HepG2 (cell line): ENCODE measurements at regions not wholly inside any gene's neighbourhood (a gene's known extent, or its start where the extent isn't known, plus 50 kb on each side); places are given as distances from the start of the nearest gene placed in this dataset.

ENCODE experiments used
- ARNT2 ChIP-seq: sonication (generic); formaldehyde crosslinking; IDR thresholded peaks from 2 replicates; pipeline ENCODE4 v1.8.0; 2022; ENCODE audit warnings: mild to moderate bottlenecking, low read depth, missing genetic modification reagents, moderate library complexity
- CC2D1A ChIP-seq: sonication (generic); formaldehyde crosslinking; IDR thresholded peaks from 2 replicates; pipeline ENCODE4 v1.8.1; 2023; ENCODE audit warnings: mild to moderate bottlenecking, missing genetic modification reagents
- CCDC6 ChIP-seq: sonication (generic); formaldehyde crosslinking; IDR thresholded peaks from 2 replicates; pipeline ENCODE4 v1.8.1; 2022; ENCODE audit warnings: mild to moderate bottlenecking, missing genetic modification reagents, moderate library complexity
- CHD4 ChIP-seq: fragments of 200-600 bp; sonication (generic); IDR thresholded peaks from 2 replicates; pipeline ENCODE4 v1.7.0; 2017; ENCODE audit warnings: mild to moderate bottlenecking, low read length, borderline replicate concordance
- EZH2 ChIP-seq: conservative IDR thresholded peaks from 2 replicates; pipeline ENCODE4 v1.6.1; 2012; ENCODE audit warnings: mild to moderate bottlenecking, low read depth, low read length, moderate library complexity
- MED13 ChIP-seq: sonication (generic); formaldehyde crosslinking; IDR thresholded peaks from 2 replicates; pipeline ENCODE4 v1.5.0; 2020; ENCODE audit warnings: missing genetic modification reagents
- MEIS1 ChIP-seq: sonication (generic); formaldehyde crosslinking; IDR thresholded peaks from 2 replicates; pipeline ENCODE4 v1.9.0; 2021; ENCODE audit warnings: mild to moderate bottlenecking, missing genetic modification reagents, moderate library complexity, borderline replicate concordance
- U2AF1 ChIP-seq: fragments of 200-400 bp; formaldehyde crosslinking; optimal IDR thresholded peaks from 2 replicates; pipeline ENCODE3; 2017; ENCODE audit warnings: mild to moderate bottlenecking, low read depth, low read length
- ZNF253 ChIP-seq: sonication (generic); formaldehyde crosslinking; IDR thresholded peaks from 2 replicates; pipeline ENCODE4 v1.8.0; 2022; ENCODE audit warnings: mild to moderate bottlenecking, missing genetic modification reagents, borderline replicate concordance
- ZNF430 ChIP-seq: sonication (generic); formaldehyde crosslinking; IDR thresholded peaks from 2 replicates; pipeline ENCODE4 v1.9.0; 2021; ENCODE audit warnings: mild to moderate bottlenecking, missing genetic modification reagents
- ZNF451 ChIP-seq: sonication (generic); formaldehyde crosslinking; IDR thresholded peaks from 2 replicates; pipeline ENCODE4 v1.5.0; 2020; ENCODE audit warnings: mild to moderate bottlenecking, missing genetic modification reagents
- ZNF615 ChIP-seq: sonication (generic); formaldehyde crosslinking; IDR thresholded peaks from 2 replicates; pipeline ENCODE4 v1.5.0; 2020; ENCODE audit warnings: mild to moderate bottlenecking, missing genetic modification reagents, borderline replicate concordance
- ZNF720 ChIP-seq: sonication (generic); formaldehyde crosslinking; IDR thresholded peaks from 2 replicates; pipeline ENCODE4 v1.4.0; 2020; ENCODE audit warnings: missing genetic modification reagents
- TF ChIP-seq, protein P1 (sequence below): sonication (generic); formaldehyde crosslinking; IDR thresholded peaks from 2 replicates; pipeline ENCODE4 v1.5.1; 2020; ENCODE audit warnings: missing genetic modification reagents, mild to moderate bottlenecking, borderline replicate concordance
- TF ChIP-seq, protein P2 (sequence below): IDR thresholded peaks from 2 replicates; pipeline ENCODE4 v1.6.1; 2016; ENCODE audit warnings: missing genetic modification reagents, missing compliant biosample characterization
- TF ChIP-seq, protein P3 (sequence below): sonication (generic); IDR thresholded peaks from 2 replicates; pipeline ENCODE4 v1.6.1; 2016; ENCODE audit warnings: low read depth, borderline replicate concordance
- TF ChIP-seq, protein P4 (sequence below): sonication (generic); formaldehyde crosslinking; IDR thresholded peaks from 2 replicates; pipeline ENCODE4 v1.4.0; 2020; ENCODE audit warnings: mild to moderate bottlenecking, missing genetic modification reagents
- TF ChIP-seq, protein P5 (sequence below): sonication (generic); formaldehyde crosslinking; IDR thresholded peaks from 2 replicates; pipeline ENCODE4 v1.5.1; 2020; ENCODE audit warnings: mild to moderate bottlenecking, missing genetic modification reagents, borderline replicate concordance
- TF ChIP-seq, protein P6 (sequence below): sonication (generic); formaldehyde crosslinking; IDR thresholded peaks from 2 replicates; pipeline ENCODE4 v1.4.0; 2020; ENCODE audit warnings: missing genetic modification reagents

DNA sequence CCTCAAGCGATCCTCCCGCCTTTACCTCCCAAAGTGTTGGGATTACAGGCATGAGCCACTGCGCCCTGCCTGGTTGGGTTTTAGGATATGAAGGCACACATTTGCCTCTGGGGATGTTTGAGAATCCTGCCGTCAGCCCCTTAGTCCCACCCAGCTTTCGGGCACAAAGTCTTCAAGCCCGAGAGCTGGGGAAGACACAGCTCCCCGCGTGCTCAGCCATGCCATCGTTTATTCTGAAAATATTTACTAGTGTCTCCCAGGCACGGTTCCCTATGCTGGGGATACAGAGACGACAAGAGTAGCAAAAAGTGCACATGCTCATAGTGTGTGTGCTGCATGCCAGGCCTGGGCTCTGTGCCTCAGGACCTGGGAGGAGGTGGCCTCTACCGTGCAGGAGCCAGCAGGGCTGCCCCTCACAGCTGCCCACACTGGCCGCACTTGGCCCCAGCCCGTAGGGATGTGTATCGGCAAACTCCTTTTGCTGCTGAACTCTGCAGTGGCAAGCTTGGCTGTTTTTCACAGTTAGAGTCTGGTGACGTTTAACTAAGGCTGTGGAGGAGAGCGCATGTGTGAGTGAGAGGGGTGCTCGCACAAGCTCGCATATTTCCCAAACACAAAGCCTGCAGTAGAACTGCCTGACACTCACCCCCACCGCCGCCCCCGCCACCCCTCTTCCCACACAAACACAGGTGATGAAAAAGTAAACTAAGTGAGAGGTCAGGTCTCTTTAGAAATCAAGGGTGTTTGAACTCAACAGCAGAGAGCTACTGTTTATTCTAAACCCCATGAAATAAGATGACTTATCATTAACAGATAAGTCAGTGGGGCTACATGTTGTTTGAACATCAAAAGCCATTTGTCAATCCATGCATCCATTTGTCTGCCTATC lies 266.4 kb downstream of the MRTFB start (continued):
- TF ChIP-seq U2AF1 (no peak), ZNF430 (CRISPR knock-in tag) (peak; percentile 81; the same call in 1 of the 2 replicates), EZH2 (no peak), MEIS1 (CRISPR knock-in tag) (no peak), ZNF253 (CRISPR knock-in tag) (peak; percentile 83; the same call in 1 of the 2 replicates), CHD4 (no peak), MED13 (CRISPR knock-in tag) (peak; percentile 38; the same call in 1 of the 2 replicates), ZNF720 (CRISPR knock-in tag) (no peak), ZNF615 (CRISPR knock-in tag) (no peak), ARNT2 (peak; percentile 30; the same call in 1 of the 2 replicates), CC2D1A (CRISPR knock-in tag) (0 out of 2 replicates have a peak, but pooled peaks have one; percentile 29), CCDC6 (CRISPR knock-in tag) (no peak), ZNF451 (CRISPR knock-in tag) (peak; percentile 51; the same call in 1 of the 2 replicates)
- TF ChIP-seq, protein P1, sequence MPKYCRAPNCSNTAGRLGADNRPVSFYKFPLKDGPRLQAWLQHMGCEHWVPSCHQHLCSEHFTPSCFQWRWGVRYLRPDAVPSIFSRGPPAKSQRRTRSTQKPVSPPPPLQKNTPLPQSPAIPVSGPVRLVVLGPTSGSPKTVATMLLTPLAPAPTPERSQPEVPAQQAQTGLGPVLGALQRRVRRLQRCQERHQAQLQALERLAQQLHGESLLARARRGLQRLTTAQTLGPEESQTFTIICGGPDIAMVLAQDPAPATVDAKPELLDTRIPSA: peak; percentile 82; the same call in 1 of the 2 replicates
- TF ChIP-seq, protein P2, sequence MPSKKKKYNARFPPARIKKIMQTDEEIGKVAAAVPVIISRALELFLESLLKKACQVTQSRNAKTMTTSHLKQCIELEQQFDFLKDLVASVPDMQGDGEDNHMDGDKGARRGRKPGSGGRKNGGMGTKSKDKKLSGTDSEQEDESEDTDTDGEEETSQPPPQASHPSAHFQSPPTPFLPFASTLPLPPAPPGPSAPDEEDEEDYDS (CRISPR knock-in tag): peak; percentile 54; the same call in 1 of the 2 replicates
- TF ChIP-seq, protein P3, sequence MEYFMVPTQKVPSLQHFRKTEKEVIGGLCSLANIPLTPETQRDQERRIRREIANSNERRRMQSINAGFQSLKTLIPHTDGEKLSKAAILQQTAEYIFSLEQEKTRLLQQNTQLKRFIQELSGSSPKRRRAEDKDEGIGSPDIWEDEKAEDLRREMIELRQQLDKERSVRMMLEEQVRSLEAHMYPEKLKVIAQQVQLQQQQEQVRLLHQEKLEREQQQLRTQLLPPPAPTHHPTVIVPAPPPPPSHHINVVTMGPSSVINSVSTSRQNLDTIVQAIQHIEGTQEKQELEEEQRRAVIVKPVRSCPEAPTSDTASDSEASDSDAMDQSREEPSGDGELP: peak; percentile 88; the same call in 1 of the 2 replicates
- TF ChIP-seq, protein P4, sequence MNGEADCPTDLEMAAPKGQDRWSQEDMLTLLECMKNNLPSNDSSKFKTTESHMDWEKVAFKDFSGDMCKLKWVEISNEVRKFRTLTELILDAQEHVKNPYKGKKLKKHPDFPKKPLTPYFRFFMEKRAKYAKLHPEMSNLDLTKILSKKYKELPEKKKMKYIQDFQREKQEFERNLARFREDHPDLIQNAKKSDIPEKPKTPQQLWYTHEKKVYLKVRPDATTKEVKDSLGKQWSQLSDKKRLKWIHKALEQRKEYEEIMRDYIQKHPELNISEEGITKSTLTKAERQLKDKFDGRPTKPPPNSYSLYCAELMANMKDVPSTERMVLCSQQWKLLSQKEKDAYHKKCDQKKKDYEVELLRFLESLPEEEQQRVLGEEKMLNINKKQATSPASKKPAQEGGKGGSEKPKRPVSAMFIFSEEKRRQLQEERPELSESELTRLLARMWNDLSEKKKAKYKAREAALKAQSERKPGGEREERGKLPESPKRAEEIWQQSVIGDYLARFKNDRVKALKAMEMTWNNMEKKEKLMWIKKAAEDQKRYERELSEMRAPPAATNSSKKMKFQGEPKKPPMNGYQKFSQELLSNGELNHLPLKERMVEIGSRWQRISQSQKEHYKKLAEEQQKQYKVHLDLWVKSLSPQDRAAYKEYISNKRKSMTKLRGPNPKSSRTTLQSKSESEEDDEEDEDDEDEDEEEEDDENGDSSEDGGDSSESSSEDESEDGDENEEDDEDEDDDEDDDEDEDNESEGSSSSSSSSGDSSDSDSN (CRISPR knock-in tag): peak; percentile 82
- TF ChIP-seq, protein P5, sequence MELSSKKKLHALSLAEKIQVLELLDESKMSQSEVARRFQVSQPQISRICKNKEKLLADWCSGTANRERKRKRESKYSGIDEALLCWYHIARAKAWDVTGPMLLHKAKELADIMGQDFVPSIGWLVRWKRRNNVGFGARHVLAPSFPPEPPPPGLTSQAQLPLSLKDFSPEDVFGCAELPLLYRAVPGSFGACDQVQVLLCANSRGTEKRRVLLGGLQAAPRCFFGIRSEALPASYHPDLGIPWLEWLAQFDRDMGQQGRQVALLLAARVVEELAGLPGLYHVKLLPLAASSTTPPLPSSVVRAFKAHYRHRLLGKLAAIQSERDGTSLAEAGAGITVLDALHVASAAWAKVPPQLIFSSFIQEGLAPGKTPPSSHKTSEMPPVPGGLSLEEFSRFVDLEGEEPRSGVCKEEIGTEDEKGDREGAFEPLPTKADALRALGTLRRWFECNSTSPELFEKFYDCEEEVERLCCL (CRISPR knock-in tag): no peak
- TF ChIP-seq, protein P6, sequence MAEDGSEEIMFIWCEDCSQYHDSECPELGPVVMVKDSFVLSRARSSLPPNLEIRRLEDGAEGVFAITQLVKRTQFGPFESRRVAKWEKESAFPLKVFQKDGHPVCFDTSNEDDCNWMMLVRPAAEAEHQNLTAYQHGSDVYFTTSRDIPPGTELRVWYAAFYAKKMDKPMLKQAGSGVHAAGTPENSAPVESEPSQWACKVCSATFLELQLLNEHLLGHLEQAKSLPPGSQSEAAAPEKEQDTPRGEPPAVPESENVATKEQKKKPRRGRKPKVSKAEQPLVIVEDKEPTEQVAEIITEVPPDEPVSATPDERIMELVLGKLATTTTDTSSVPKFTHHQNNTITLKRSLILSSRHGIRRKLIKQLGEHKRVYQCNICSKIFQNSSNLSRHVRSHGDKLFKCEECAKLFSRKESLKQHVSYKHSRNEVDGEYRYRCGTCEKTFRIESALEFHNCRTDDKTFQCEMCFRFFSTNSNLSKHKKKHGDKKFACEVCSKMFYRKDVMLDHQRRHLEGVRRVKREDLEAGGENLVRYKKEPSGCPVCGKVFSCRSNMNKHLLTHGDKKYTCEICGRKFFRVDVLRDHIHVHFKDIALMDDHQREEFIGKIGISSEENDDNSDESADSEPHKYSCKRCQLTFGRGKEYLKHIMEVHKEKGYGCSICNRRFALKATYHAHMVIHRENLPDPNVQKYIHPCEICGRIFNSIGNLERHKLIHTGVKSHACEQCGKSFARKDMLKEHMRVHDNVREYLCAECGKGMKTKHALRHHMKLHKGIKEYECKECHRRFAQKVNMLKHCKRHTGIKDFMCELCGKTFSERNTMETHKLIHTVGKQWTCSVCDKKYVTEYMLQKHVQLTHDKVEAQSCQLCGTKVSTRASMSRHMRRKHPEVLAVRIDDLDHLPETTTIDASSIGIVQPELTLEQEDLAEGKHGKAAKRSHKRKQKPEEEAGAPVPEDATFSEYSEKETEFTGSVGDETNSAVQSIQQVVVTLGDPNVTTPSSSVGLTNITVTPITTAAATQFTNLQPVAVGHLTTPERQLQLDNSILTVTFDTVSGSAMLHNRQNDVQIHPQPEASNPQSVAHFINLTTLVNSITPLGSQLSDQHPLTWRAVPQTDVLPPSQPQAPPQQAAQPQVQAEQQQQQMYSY: no peak
